Liver (tissue), 8 donors: ENCODE measurements at regions not wholly inside any gene's neighbourhood (a gene's known extent, or its start where the extent isn't known, plus 50 kb on each side); places are given as distances from the start of the nearest gene placed in this dataset.

ENCODE experiments used
- DNase-seq: peaks from one replicate; pipeline ENCODE4 v3.0.0-alpha.2; 2017; ENCODE audit warnings: low spot score
- H3K27ac ChIP-seq, 2 donors: one replicate each; pipeline ENCODE4 v1.7.0; 2013; ENCODE audit warnings: inconsistent platforms in 2 of 2, low read length in 2 of 2, control low read depth in 1 of 2, low read depth in 1 of 2, mild to moderate bottlenecking in 1 of 2
- H3K27me3 ChIP-seq, 4 donors: one replicate each; pipeline versions ENCODE4 v1.6.1 to v1.7.0; 2013; ENCODE audit warnings: low read length in 3 of 4, inconsistent platforms in 1 of 4, mild to moderate bottlenecking in 1 of 4, moderate library complexity in 1 of 4; ENCODE audit not compliant: control insufficient read depth in 4 of 4, insufficient read depth in 4 of 4
- H3K36me3 ChIP-seq, 4 donors: one replicate each; pipeline versions ENCODE4 v1.6.1 to v1.7.0; 2013; ENCODE audit warnings: low read length in 3 of 4, mild to moderate bottlenecking in 3 of 4, low read depth in 1 of 4, moderate library complexity in 1 of 4; ENCODE audit not compliant: control insufficient read depth in 4 of 4, insufficient read depth in 3 of 4
- H3K4me1 ChIP-seq, 4 donors: one replicate each; pipeline versions ENCODE4 v1.6.1 to v1.7.0; 2013; ENCODE audit warnings: low read length in 3 of 4, mild to moderate bottlenecking in 3 of 4, moderate library complexity in 1 of 4; ENCODE audit not compliant: control insufficient read depth in 4 of 4, insufficient read depth in 4 of 4
- H3K4me3 ChIP-seq, 3 donors: one replicate each; pipeline versions ENCODE4 v1.6.1 to v1.7.0; 2013; ENCODE audit warnings: low read length in 3 of 3, control low read depth in 1 of 3, low read depth in 1 of 3, mild to moderate bottlenecking in 1 of 3
- H3K9ac ChIP-seq, 2 donors: one replicate each; pipeline ENCODE4 v1.7.0; 2013; ENCODE audit warnings: low read length in 2 of 2, mild to moderate bottlenecking in 2 of 2, moderate library complexity in 2 of 2, control low read depth in 1 of 2, low read depth in 1 of 2
- H3K9me3 ChIP-seq, 4 donors: one replicate each; pipeline versions ENCODE4 v1.6.1 to v1.7.0; 2013; ENCODE audit warnings: low read length in 3 of 4; ENCODE audit not compliant: control insufficient read depth in 4 of 4
- EGR1 ChIP-seq, 2 donors: IDR thresholded peaks; 2 replicates each; pipeline ENCODE4 v1.6.1; 2016 to 2018; ENCODE audit warnings: antibody characterized with exemption in 2 of 2, low read depth in 2 of 2
- FOXA1 ChIP-seq: IDR thresholded peaks from 2 replicates; pipeline ENCODE4 v1.6.1; 2016; ENCODE audit warnings: antibody characterized with exemption
- FOXA2 ChIP-seq: IDR thresholded peaks from 2 replicates; pipeline ENCODE4 v1.6.1; 2016; ENCODE audit warnings: antibody characterized with exemption
- GABPA ChIP-seq, 2 donors: IDR thresholded peaks in 1 of 2; conservative IDR thresholded peaks in 1 of 2; 2 replicates each; pipeline ENCODE4 v1.6.1; 2016; ENCODE audit warnings: antibody characterized with exemption in 2 of 2, mild to moderate bottlenecking in 1 of 2, moderate library complexity in 1 of 2
- HNF4A ChIP-seq, 2 donors: conservative IDR thresholded peaks; 2 replicates each; pipeline ENCODE4 v1.6.1; 2016; ENCODE audit warnings: antibody characterized with exemption in 2 of 2, mild to moderate bottlenecking in 2 of 2
- HNF4G ChIP-seq: IDR thresholded peaks from 2 replicates; pipeline ENCODE4 v1.6.1; 2016; ENCODE audit warnings: antibody characterized with exemption
- JUND ChIP-seq, 2 donors: IDR thresholded peaks; 2 replicates each; pipeline ENCODE4 v1.6.1; 2016; ENCODE audit warnings: antibody characterized with exemption in 2 of 2
- NR2F2 ChIP-seq: IDR thresholded peaks from 2 replicates; pipeline ENCODE4 v1.6.1; 2016; ENCODE audit warnings: antibody characterized with exemption
- RAD21 ChIP-seq, 2 donors: IDR thresholded peaks; 2 replicates each; pipeline ENCODE4 v1.6.1; 2016; ENCODE audit warnings: antibody characterized with exemption in 2 of 2, mild to moderate bottlenecking in 2 of 2
- SP1 ChIP-seq: IDR thresholded peaks from 2 replicates; pipeline ENCODE4 v1.6.1; 2018; ENCODE audit warnings: antibody characterized with exemption, mild to moderate bottlenecking
- TAF1 ChIP-seq: conservative IDR thresholded peaks from 2 replicates; pipeline ENCODE4 v1.6.1; 2016; ENCODE audit warnings: antibody characterized with exemption, mild to moderate bottlenecking
- YY1 ChIP-seq: IDR thresholded peaks from 2 replicates; pipeline ENCODE4 v1.6.1; 2016; ENCODE audit warnings: antibody characterized with exemption, mild to moderate bottlenecking
- WGBS: extraction: QIAGEN DNeasy Blood & Tissue Kit; methylation state at CpG from one replicate; pipeline ENCODE4 v1.1.7; 2013; 5-methylcytosine and 5-hydroxymethylcytosine counted together
- TF ChIP-seq, protein P1 (sequence below): IDR thresholded peaks from 2 replicates; pipeline ENCODE4 v1.6.1; 2016; ENCODE audit warnings: antibody characterized with exemption
- TF ChIP-seq, protein P2 (sequence below): fragments of 150-350 bp; IDR thresholded peaks from 2 replicates; pipeline ENCODE4 v1.5.1; 2017; ENCODE audit warnings: improper control_type of control experiment, low read depth, low read length; ENCODE audit not compliant: missing input control
- TF ChIP-seq, protein P3 (sequence below): IDR thresholded peaks from 2 replicates; pipeline ENCODE4 v1.6.1; 2016; ENCODE audit warnings: antibody characterized with exemption, mild to moderate bottlenecking
- TF ChIP-seq, protein P4 (sequence below): IDR thresholded peaks from 2 replicates; pipeline ENCODE4 v1.6.1; 2016; ENCODE audit warnings: antibody characterized with exemption
- TF ChIP-seq, protein P5 (sequence below): IDR thresholded peaks from 2 replicates; pipeline ENCODE4 v1.6.1; 2016; ENCODE audit warnings: antibody characterized with exemption
- donor health status: healthy.
- donor health status: healthy.
- donor health status: healthy.
- donor health status: healthy.
- donor health status: healthy.

DNA sequence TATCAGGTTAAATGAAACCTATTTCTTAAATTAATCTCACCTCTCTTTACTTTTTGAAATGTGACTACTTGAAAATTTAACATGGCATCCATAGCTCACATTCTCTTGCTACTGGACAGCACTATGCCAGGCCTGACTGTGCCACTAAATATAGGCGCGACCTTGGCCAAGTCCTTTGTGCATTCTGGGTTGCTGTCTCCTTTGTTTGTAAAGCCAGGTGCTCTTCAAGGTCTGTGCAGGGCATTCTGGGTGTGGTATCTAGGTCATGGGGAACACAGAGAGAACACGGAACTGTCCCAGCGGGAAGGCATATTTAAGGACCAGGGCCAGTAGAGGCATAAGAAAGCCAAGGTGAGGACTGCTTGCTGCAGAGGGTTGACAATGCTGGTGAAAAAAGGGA is 121.2 kb downstream of the ZNF664 start (continued):
- TF ChIP-seq, protein P1, sequence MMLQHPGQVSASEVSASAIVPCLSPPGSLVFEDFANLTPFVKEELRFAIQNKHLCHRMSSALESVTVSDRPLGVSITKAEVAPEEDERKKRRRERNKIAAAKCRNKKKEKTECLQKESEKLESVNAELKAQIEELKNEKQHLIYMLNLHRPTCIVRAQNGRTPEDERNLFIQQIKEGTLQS, result no peak
- TF ChIP-seq, protein P2, sequence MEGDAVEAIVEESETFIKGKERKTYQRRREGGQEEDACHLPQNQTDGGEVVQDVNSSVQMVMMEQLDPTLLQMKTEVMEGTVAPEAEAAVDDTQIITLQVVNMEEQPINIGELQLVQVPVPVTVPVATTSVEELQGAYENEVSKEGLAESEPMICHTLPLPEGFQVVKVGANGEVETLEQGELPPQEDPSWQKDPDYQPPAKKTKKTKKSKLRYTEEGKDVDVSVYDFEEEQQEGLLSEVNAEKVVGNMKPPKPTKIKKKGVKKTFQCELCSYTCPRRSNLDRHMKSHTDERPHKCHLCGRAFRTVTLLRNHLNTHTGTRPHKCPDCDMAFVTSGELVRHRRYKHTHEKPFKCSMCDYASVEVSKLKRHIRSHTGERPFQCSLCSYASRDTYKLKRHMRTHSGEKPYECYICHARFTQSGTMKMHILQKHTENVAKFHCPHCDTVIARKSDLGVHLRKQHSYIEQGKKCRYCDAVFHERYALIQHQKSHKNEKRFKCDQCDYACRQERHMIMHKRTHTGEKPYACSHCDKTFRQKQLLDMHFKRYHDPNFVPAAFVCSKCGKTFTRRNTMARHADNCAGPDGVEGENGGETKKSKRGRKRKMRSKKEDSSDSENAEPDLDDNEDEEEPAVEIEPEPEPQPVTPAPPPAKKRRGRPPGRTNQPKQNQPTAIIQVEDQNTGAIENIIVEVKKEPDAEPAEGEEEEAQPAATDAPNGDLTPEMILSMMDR, result no peak

DNA sequence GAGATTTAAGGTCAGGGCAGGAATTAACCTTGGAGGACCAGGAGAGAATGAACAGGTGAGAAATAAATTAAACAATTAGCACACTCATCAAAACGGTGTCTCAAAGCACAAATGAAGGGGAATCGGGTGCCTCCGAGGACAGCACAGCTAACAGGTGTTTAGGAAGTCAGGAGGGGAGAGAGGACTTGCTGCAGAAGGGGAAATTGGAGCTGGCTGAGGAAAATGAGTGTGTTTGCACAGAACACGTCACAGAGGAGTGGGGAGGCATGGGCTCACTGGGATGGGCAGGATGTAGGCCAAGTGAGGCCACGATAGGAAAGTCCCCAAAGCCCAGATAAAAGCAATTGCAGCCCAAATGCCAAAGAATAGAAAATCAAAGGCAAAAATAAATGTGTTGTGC is 121.7 kb downstream of the ZNF664 start:
- WGBS, result 67% methylated on average over 5 of the region's 5 CpGs
- no peak for TF ChIP-seq RAD21 (IDR thresholded peaks at IDR 0.05)
- no peak for TF ChIP-seq HNF4G
- no peak for TF ChIP-seq NR2F2
- TF ChIP-seq, protein P2, result no peak
- no peak for TF ChIP-seq YY1
- no peak for TF ChIP-seq FOXA1
- TF ChIP-seq, protein P1, result no peak
- TF ChIP-seq EGR1 (IDR thresholded peaks at IDR 0.05; ENCODE audit: low read depth in 2 of 2), result no peak
- TF ChIP-seq SP1, result no peak
- no peak for TF ChIP-seq GABPA (IDR thresholded peaks at IDR 0.05 in 1 of 2, conservative IDR thresholded peaks at IDR 0.05 in 1 of 2)
- TF ChIP-seq TAF1, result no peak
- TF ChIP-seq FOXA2, result no peak
- TF ChIP-seq, protein P3, sequence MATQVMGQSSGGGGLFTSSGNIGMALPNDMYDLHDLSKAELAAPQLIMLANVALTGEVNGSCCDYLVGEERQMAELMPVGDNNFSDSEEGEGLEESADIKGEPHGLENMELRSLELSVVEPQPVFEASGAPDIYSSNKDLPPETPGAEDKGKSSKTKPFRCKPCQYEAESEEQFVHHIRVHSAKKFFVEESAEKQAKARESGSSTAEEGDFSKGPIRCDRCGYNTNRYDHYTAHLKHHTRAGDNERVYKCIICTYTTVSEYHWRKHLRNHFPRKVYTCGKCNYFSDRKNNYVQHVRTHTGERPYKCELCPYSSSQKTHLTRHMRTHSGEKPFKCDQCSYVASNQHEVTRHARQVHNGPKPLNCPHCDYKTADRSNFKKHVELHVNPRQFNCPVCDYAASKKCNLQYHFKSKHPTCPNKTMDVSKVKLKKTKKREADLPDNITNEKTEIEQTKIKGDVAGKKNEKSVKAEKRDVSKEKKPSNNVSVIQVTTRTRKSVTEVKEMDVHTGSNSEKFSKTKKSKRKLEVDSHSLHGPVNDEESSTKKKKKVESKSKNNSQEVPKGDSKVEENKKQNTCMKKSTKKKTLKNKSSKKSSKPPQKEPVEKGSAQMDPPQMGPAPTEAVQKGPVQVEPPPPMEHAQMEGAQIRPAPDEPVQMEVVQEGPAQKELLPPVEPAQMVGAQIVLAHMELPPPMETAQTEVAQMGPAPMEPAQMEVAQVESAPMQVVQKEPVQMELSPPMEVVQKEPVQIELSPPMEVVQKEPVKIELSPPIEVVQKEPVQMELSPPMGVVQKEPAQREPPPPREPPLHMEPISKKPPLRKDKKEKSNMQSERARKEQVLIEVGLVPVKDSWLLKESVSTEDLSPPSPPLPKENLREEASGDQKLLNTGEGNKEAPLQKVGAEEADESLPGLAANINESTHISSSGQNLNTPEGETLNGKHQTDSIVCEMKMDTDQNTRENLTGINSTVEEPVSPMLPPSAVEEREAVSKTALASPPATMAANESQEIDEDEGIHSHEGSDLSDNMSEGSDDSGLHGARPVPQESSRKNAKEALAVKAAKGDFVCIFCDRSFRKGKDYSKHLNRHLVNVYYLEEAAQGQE, result no peak
- TF ChIP-seq JUND (IDR thresholded peaks at IDR 0.05), result no peak
- TF ChIP-seq, protein P4, sequence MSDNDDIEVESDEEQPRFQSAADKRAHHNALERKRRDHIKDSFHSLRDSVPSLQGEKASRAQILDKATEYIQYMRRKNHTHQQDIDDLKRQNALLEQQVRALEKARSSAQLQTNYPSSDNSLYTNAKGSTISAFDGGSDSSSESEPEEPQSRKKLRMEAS, result no peak
- TF ChIP-seq, protein P5, sequence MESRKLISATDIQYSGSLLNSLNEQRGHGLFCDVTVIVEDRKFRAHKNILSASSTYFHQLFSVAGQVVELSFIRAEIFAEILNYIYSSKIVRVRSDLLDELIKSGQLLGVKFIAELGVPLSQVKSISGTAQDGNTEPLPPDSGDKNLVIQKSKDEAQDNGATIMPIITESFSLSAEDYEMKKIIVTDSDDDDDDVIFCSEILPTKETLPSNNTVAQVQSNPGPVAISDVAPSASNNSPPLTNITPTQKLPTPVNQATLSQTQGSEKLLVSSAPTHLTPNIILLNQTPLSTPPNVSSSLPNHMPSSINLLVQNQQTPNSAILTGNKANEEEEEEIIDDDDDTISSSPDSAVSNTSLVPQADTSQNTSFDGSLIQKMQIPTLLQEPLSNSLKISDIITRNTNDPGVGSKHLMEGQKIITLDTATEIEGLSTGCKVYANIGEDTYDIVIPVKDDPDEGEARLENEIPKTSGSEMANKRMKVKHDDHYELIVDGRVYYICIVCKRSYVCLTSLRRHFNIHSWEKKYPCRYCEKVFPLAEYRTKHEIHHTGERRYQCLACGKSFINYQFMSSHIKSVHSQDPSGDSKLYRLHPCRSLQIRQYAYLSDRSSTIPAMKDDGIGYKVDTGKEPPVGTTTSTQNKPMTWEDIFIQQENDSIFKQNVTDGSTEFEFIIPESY, result no peak
- TF ChIP-seq HNF4A (conservative IDR thresholded peaks at IDR 0.05), result no peak
- Histone ChIP-seq H3K9ac (no peak overlapping the region), H3K9me3 (no peaks in the 10 kb centered on the region), H3K4me1 (no peaks in the 10 kb centered on the region), H3K27me3 (no peaks in the 10 kb centered on the region), H3K4me3 (no peak overlapping the region), H3K36me3 (no peaks in the 10 kb centered on the region), H3K27ac (no peak overlapping the region)
- DNase-seq, result no peak
